ENCODE measurements at regions not wholly inside any gene's neighbourhood (a gene's known extent, or its start where the extent isn't known, plus 50 kb on each side); places are given as distances from the start of the nearest gene placed in this dataset.

DNA sequence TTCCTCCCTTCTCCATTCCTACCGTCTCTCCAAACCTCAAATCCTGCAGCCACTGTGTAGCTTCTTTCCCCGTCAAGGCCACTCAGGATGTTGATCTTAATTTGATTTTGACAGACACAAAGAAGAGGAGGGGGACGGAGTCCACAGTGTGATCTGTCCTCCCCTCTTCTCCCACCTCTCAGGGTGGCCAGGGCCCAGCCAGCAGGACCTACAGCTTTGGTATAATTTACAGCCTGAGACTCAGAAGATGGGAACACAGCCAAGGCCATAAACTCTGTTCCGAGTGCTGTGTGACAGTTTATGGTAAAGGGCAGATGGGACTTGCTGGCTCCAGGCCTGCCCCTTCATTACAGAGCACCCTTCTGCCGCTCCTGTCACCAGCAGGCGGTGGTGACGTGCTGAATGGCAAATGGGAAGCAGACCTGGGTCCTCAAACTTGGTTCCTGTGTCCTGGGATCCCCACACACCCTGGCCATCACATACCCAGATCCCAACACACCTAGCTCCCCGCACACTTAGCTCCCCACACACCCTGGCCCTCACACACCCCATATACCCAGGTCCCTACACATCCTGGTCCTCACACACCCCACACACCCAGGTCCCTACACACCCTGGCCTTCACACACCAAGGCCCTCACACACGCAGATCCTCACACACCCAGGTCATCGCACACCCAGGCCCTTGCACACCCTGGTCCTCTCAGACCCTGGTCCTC is 71.6 kb downstream of the CD2 start:
- DNase-seq (ENCODE audit: low spot score in 2 of 2, unreplicated experiment in 2 of 2) = no peak
- Mint-ChIP-seq H3K4me1 (peaks cover 20% of the 10 kb centered on the region), H3K9me3 (no peaks in the 10 kb centered on the region), H3K27ac (peak overlapping the region; percentile 32), H3K4me3 (no peak overlapping the region), H3K36me3 (no peaks in the 10 kb centered on the region), H3K27me3 (ENCODE audit: low read depth) (no peaks in the 10 kb centered on the region)
- TF ChIP-seq, protein P1, sequence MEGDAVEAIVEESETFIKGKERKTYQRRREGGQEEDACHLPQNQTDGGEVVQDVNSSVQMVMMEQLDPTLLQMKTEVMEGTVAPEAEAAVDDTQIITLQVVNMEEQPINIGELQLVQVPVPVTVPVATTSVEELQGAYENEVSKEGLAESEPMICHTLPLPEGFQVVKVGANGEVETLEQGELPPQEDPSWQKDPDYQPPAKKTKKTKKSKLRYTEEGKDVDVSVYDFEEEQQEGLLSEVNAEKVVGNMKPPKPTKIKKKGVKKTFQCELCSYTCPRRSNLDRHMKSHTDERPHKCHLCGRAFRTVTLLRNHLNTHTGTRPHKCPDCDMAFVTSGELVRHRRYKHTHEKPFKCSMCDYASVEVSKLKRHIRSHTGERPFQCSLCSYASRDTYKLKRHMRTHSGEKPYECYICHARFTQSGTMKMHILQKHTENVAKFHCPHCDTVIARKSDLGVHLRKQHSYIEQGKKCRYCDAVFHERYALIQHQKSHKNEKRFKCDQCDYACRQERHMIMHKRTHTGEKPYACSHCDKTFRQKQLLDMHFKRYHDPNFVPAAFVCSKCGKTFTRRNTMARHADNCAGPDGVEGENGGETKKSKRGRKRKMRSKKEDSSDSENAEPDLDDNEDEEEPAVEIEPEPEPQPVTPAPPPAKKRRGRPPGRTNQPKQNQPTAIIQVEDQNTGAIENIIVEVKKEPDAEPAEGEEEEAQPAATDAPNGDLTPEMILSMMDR (IDR thresholded peaks at IDR 0.05; ENCODE audit: unreplicated experiment) = no peak

GRCh38 chr1:116826818-116827606 is 72.8 kb downstream of the CD2 start:
- Mint-ChIP-seq H3K36me3 (no peaks in the 10 kb centered on the region), H3K4me3 (no peak overlapping the region), H3K4me1 (peaks cover 21% of the 10 kb centered on the region), H3K27me3 (ENCODE audit: low read depth) (no peaks in the 10 kb centered on the region), H3K27ac (no peak overlapping the region), H3K9me3 (no peaks in the 10 kb centered on the region)
- no peak for DNase-seq (ENCODE audit: low spot score in 2 of 2, unreplicated experiment in 2 of 2)
- TF ChIP-seq, protein P1 (IDR thresholded peaks at IDR 0.05; ENCODE audit: unreplicated experiment) = no peak

GRCh38 chr1:116827607-116828105 is 73.4 kb downstream of the CD2 start:
- Mint-ChIP-seq H3K27ac (no peak overlapping the region), H3K27me3 (ENCODE audit: low read depth) (no peaks in the 10 kb centered on the region), H3K4me1 (peaks cover 27% of the 10 kb centered on the region), H3K4me3 (no peak overlapping the region), H3K36me3 (no peaks in the 10 kb centered on the region), H3K9me3 (no peaks in the 10 kb centered on the region)
- DNase-seq (ENCODE audit: low spot score in 2 of 2, unreplicated experiment in 2 of 2) = no peak
- TF ChIP-seq, protein P1 (IDR thresholded peaks at IDR 0.05; ENCODE audit: unreplicated experiment) = no peak

DNA sequence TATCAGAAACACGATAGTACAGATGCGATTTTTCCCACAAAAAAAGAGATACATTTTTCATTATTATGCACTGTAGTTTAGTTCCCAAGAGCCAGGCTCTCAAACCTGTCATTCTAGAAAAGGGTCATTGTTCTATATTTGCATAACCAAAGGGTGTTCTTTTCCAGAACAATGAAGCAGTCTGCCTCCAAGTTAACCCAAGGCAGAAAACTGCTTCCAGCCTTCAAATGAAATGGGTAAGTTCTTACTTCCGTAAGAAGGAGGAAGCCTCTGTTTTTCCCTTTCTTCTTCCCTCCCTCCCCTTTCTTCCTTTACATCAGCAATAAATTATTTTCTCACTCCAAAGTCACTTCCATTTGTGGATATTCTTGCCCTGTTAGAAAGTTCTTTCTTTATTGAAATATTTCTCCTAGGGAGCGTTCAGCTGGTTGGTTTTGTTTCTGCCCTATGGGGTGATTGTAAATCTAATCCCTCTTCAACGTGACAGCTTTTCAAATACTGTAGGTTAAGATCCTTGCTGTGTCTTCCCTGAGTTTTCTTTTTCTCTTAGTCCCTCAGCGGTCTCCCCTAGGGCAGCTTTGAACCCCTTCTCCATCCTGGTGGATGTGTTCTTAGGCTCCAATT is 77.3 kb upstream of the PTGFRN start:
- no peaks in the 10 kb centered on the region for H3K27me3 Mint-ChIP-seq (ENCODE audit: low read depth)
- no peak for DNase-seq (ENCODE audit: low spot score in 2 of 2, unreplicated experiment in 2 of 2)
- H3K4me3 Mint-ChIP-seq = no peak overlapping the region
- H3K27ac Mint-ChIP-seq = no peak overlapping the region
- peaks cover 8% of the 10 kb centered on the region for H3K9me3 Mint-ChIP-seq
- peaks cover 6% of the 10 kb centered on the region for H3K36me3 Mint-ChIP-seq
- peaks cover 26% of the 10 kb centered on the region for H3K4me1 Mint-ChIP-seq
- TF ChIP-seq, protein P1 (IDR thresholded peaks at IDR 0.05; ENCODE audit: unreplicated experiment) = no peak

GRCh38 chr1:116832932-116833578 is 76.7 kb upstream of the PTGFRN start:
- H3K36me3 Mint-ChIP-seq = peaks cover 7% of the 10 kb centered on the region
- peaks cover 26% of the 10 kb centered on the region for H3K4me1 Mint-ChIP-seq
- H3K27ac Mint-ChIP-seq = no peak overlapping the region
- H3K27me3 Mint-ChIP-seq (ENCODE audit: low read depth) = no peaks in the 10 kb centered on the region
- DNase-seq (ENCODE audit: low spot score in 2 of 2, unreplicated experiment in 2 of 2) = no peak
- no peak overlapping the region for H3K4me3 Mint-ChIP-seq
- H3K9me3 Mint-ChIP-seq = peaks cover 8% of the 10 kb centered on the region
- TF ChIP-seq, protein P1 (IDR thresholded peaks at IDR 0.05; ENCODE audit: unreplicated experiment) = no peak
